ENCODE measurements at regions not wholly inside any gene's neighbourhood (a gene's known extent, or its start where the extent isn't known, plus 50 kb on each side); places are given as distances from the start of the nearest gene placed in this dataset.

DNA sequence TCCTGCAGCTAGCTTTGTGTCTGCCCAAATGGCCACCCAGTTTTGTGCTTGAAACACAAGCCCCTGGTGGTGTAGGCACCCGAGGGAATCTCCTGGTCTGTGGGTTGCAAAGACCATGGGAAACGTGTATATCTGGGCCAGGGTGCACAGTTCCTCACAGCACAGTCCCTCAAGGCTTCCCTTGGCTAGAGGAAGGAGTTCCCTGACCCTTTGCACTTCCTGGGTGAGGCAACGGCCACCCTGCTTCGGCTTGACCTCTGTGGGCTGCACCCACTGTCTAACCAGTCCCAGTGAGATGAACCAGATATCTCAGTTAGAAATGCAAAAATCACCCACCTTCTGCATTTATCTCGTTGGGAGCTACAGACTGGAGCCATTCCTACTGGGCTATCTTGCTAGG, 865.0 kb upstream of the ACO1 start:
- DNase-seq (ENCODE audit: low read depth, low spot score): no peak
- Histone ChIP-seq H2AFZ (ENCODE audit: low read depth, low read length) (no peak overlapping the region), H3K4me3 (replicated peaks in 1 of 3; ENCODE audit: insufficient read depth in 1 of 3, low read depth in 1 of 3, low read length in 3 of 3) (no peak overlapping the region), H3K9me3 (replicated peaks; ENCODE audit: control insufficient read depth, insufficient read depth, low read length) (no peaks in the 10 kb centered on the region), H3K4me1 (ENCODE audit: control insufficient read depth, extremely low read depth, insufficient read depth, low read length) (no peaks in the 10 kb centered on the region), H3K27me3 (ENCODE audit: control insufficient read depth in 2 of 2, insufficient read depth in 2 of 2, low read length in 2 of 2) (no peaks in the 10 kb centered on the region), H3K4me2 (ENCODE audit: insufficient read depth, low read length) (no peak overlapping the region), H3K79me2 (ENCODE audit: control insufficient read depth, insufficient read depth, low read length) (no peaks in the 10 kb centered on the region), H3K9ac (replicated peaks; ENCODE audit: extremely low read depth, insufficient read depth, low read length) (no peak overlapping the region), H3K9me1 (replicated peaks; ENCODE audit: control insufficient read depth, extremely low read depth, insufficient read depth, low read length) (no peaks in the 10 kb centered on the region), H4K20me1 (replicated peaks; ENCODE audit: control insufficient read depth, extremely low read depth, insufficient read depth, low read length) (no peaks in the 10 kb centered on the region), H3K36me3 (ENCODE audit: control insufficient read depth in 2 of 2, extremely low read depth in 1 of 2, insufficient read depth in 2 of 2, low read length in 2 of 2) (no peaks in the 10 kb centered on the region), H3K27ac (ENCODE audit: insufficient read depth, low read depth, low read length) (no peak overlapping the region)
- FAIRE-seq: no peak
- dilution Hi-C loops (cut with MboI; ENCODE audit: extremely low pct_ligation_motif_present, low sequenced_read_pairs) (no loop called here), intact Hi-C loops (cut with micrococcal nuclease) (no loop called here)
- no TSS peak for BruUV-seq (replicated peaks)
- ChIA-PET CTCF (interaction anchor here (1.4 kb wide), 1 partner anchor 12 kb away, joined by 4 read pairs; no protein-coding TSS in a partner anchor), POLR2A (no interaction called here)
- TF ChIP-seq, protein P1, sequence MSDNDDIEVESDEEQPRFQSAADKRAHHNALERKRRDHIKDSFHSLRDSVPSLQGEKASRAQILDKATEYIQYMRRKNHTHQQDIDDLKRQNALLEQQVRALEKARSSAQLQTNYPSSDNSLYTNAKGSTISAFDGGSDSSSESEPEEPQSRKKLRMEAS (IDR thresholded peaks at IDR 0.05; ENCODE audit: insufficient read depth, insufficient read length): no peak
- TF ChIP-seq FOS (IDR thresholded peaks at IDR 0.05; ENCODE audit: borderline replicate concordance, insufficient read depth, low read length): no peak
- TF ChIP-seq MYC (IDR thresholded peaks at IDR 0.05; ENCODE audit: low read depth, low read length): no peak
- no peak for TF ChIP-seq GATA2 (IDR thresholded peaks at IDR 0.05; ENCODE audit: insufficient read depth, insufficient read length, low read depth, low read length)
- TF ChIP-seq JUN (IDR thresholded peaks at IDR 0.05; ENCODE audit: borderline replicate concordance, insufficient read depth, insufficient read length, low read depth): no peak
- no peak for TF ChIP-seq POLR2A (IDR thresholded peaks at IDR 0.05; ENCODE audit: low read depth, low read length)
- no peak for TF ChIP-seq EZH2 (IDR thresholded peaks at IDR 0.05; ENCODE audit: borderline replicate concordance, low read depth, low read length, severe bottlenecking)
- TF ChIP-seq, protein P2, sequence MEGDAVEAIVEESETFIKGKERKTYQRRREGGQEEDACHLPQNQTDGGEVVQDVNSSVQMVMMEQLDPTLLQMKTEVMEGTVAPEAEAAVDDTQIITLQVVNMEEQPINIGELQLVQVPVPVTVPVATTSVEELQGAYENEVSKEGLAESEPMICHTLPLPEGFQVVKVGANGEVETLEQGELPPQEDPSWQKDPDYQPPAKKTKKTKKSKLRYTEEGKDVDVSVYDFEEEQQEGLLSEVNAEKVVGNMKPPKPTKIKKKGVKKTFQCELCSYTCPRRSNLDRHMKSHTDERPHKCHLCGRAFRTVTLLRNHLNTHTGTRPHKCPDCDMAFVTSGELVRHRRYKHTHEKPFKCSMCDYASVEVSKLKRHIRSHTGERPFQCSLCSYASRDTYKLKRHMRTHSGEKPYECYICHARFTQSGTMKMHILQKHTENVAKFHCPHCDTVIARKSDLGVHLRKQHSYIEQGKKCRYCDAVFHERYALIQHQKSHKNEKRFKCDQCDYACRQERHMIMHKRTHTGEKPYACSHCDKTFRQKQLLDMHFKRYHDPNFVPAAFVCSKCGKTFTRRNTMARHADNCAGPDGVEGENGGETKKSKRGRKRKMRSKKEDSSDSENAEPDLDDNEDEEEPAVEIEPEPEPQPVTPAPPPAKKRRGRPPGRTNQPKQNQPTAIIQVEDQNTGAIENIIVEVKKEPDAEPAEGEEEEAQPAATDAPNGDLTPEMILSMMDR (IDR thresholded peaks at IDR 0.05; ENCODE audit: extremely low read depth in 1 of 2, insufficient read depth in 1 of 2, low read depth in 1 of 2, low read length in 2 of 2): no peak
- TF ChIP-seq POLR2AphosphoS5 (IDR thresholded peaks at IDR 0.05; ENCODE audit: insufficient read depth, low read depth, low read length): no peak
